ENCODE measurements at regions not wholly inside any gene's neighbourhood (a gene's known extent, or its start where the extent isn't known, plus 50 kb on each side); places are given as distances from the start of the nearest gene placed in this dataset.
A peak's percentile ranks its signal among the peaks of the same experiment; 100 is the strongest.

DNA sequence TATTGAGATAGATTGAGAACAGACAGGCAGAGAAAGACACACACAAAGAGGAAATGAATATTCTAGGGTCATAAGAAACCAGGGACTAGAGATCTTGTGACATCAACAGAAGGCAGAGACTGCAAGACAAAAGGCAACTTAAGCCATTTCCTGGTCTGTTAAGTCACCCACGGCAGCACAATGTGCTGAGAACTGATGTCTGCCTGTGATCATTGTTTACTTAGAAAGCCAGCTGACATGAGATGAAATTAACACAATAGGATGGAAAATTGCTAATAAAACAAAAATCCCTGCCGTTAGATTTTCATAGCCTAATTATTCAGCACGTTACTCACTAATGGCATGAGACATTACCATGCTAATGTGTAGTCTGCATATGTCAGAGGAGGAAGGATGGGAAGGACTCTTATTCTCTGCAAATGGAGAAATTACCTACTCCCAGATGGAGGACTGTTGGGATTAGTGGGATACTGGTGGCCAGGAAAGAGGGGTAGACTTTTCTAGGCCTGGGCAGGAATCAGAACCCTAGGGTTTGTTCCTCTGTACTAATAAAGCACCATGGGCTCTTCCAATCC is 191.3 kb upstream of the PODXL start:
- Histone ChIP-seq H3K4me3 (ENCODE audit: low read length in 2 of 2) (no peak overlapping the region), H3K9me3 (ENCODE audit: control insufficient read depth in 2 of 2, insufficient read depth in 1 of 2, low read length in 1 of 2) (no peaks in the 10 kb centered on the region), H3K27me3 (ENCODE audit: control insufficient read depth in 2 of 2, insufficient read depth in 1 of 2, low read length in 1 of 2) (no peaks in the 10 kb centered on the region), H3K4me1 (ENCODE audit: control insufficient read depth in 2 of 2, insufficient read depth in 2 of 2, low read length in 2 of 2) (no peaks in the 10 kb centered on the region), H3K27ac (ENCODE audit: low read depth in 1 of 2, low read length in 1 of 2) (no peak overlapping the region), H3K36me3 (ENCODE audit: control insufficient read depth in 2 of 2, insufficient read depth in 2 of 2, low read length in 1 of 2) (no peaks in the 10 kb centered on the region)
- no peak for DNase-seq (ENCODE audit: low read depth in 6 of 9, low spot score in 9 of 9)
- WGBS, result 29% methylated on average over 3 of the region's 3 CpGs

DNA sequence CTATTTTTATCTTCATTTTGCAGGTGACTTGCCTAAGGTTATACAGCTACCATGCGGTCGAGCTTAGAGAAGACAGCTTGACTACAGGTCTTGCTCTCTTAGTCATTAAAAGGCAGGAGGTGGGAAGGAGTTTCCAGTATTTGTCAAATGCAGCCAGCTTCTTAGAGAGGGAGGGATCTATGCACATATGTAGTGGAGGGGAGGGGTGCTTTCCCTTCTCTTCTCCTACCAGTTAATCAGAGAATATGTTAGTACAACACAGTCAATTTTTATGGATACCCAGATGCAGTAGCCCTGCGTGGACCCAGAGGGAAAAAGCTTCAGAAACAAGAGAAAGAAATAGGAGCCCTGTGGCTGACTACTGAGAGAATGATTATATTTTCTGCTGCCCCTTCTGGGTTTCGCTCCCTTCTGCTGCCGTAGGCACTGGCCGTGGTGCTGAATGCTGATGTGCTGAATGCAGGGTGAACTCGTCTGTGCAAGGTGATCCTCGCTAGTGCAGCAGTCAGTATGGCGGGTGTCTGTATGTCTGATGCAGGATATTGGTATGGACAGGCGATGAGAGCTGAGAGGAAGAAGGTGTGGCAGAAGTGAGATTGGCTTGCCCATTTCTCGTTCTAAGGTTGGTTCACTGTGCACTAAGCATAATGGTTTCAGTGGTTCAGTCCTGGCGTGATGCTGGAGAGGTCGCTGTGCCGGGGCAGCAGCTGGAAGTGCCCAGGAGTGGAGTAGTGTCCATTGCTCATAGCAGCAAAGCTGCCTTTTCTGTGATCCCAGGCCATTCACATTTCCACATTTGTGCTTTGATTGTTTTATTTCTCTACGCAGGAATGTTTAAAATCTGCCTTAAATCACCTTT is 189.2 kb upstream of the PODXL start:
- H3K4me3 ChIP-seq (ENCODE audit: low read length in 2 of 2), result no peak overlapping the region
- WGBS, result 50% methylated on average over 15 of the region's 15 CpGs
- peak in 4 of 9 donors; percentile 1 to 17 (median 10) for DNase-seq (ENCODE audit: low read depth in 6 of 9, low spot score in 9 of 9)
- H3K4me1 ChIP-seq (ENCODE audit: control insufficient read depth in 2 of 2, insufficient read depth in 2 of 2, low read length in 2 of 2), result no peaks in the 10 kb centered on the region
- no peaks in the 10 kb centered on the region for H3K9me3 ChIP-seq (ENCODE audit: control insufficient read depth in 2 of 2, insufficient read depth in 1 of 2, low read length in 1 of 2)
- H3K36me3 ChIP-seq (ENCODE audit: control insufficient read depth in 2 of 2, insufficient read depth in 2 of 2, low read length in 1 of 2), result no peaks in the 10 kb centered on the region
- H3K27ac ChIP-seq (ENCODE audit: low read depth in 1 of 2, low read length in 1 of 2), result no peak overlapping the region
- H3K27me3 ChIP-seq (ENCODE audit: control insufficient read depth in 2 of 2, insufficient read depth in 1 of 2, low read length in 1 of 2), result no peaks in the 10 kb centered on the region

GRCh38 chr7:131741446-131741845 is 185.0 kb upstream of the PODXL start:
- no peak overlapping the region for H3K27ac ChIP-seq (ENCODE audit: low read depth in 1 of 2, low read length in 1 of 2)
- H3K4me1 ChIP-seq (ENCODE audit: control insufficient read depth in 2 of 2, insufficient read depth in 2 of 2, low read length in 2 of 2), result no peaks in the 10 kb centered on the region
- DNase-seq (ENCODE audit: low read depth in 6 of 9, low spot score in 9 of 9), result no peak
- no peak overlapping the region for H3K4me3 ChIP-seq (ENCODE audit: low read length in 2 of 2)
- H3K36me3 ChIP-seq (ENCODE audit: control insufficient read depth in 2 of 2, insufficient read depth in 2 of 2, low read length in 1 of 2), result no peaks in the 10 kb centered on the region
- 84% methylated on average over 4 of the region's 4 CpGs for WGBS
- H3K9me3 ChIP-seq (ENCODE audit: control insufficient read depth in 2 of 2, insufficient read depth in 1 of 2, low read length in 1 of 2), result no peaks in the 10 kb centered on the region
- no peaks in the 10 kb centered on the region for H3K27me3 ChIP-seq (ENCODE audit: control insufficient read depth in 2 of 2, insufficient read depth in 1 of 2, low read length in 1 of 2)

- DNase-seq (ENCODE audit: low read depth in 6 of 9, low spot score in 9 of 9), result no peak
- Histone ChIP-seq H3K36me3 (ENCODE audit: control insufficient read depth in 2 of 2, insufficient read depth in 2 of 2, low read length in 1 of 2) (no peaks in the 10 kb centered on the region), H3K27me3 (ENCODE audit: control insufficient read depth in 2 of 2, insufficient read depth in 1 of 2, low read length in 1 of 2) (no peaks in the 10 kb centered on the region), H3K4me3 (ENCODE audit: low read length in 2 of 2) (no peak overlapping the region), H3K4me1 (ENCODE audit: control insufficient read depth in 2 of 2, insufficient read depth in 2 of 2, low read length in 2 of 2) (no peaks in the 10 kb centered on the region), H3K27ac (ENCODE audit: low read depth in 1 of 2, low read length in 1 of 2) (no peak overlapping the region), H3K9me3 (ENCODE audit: control insufficient read depth in 2 of 2, insufficient read depth in 1 of 2, low read length in 1 of 2) (no peaks in the 10 kb centered on the region)
- 71% methylated on average over 25 of the region's 25 CpGs for WGBS
These were observed 181.5 kb upstream of the PODXL start for GRCh38 chr7:131737746-131738465.

DNA sequence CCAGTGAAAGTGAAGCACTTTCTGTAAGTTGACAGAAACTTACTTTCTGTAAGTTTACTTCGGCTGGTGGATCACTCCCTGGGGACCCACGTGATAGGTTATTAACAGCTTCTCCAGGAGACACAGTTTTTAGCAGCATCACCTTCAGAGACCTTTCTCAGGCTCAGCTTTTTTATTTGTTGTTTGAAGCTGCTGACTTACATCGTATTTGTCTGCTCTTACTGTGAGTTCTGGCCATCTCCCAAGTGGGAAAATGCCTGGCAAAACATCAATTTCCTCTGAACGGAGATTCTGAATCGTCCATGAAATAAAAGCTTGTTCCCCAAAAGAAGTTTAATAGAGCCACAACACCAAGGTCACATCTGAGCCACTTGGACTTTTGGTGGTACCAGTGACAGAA is 178.7 kb upstream of the PODXL start:
- Histone ChIP-seq H3K9me3 (ENCODE audit: control insufficient read depth in 2 of 2, insufficient read depth in 1 of 2, low read length in 1 of 2) (no peaks in the 10 kb centered on the region), H3K4me1 (ENCODE audit: control insufficient read depth in 2 of 2, insufficient read depth in 2 of 2, low read length in 2 of 2) (no peaks in the 10 kb centered on the region), H3K27me3 (ENCODE audit: control insufficient read depth in 2 of 2, insufficient read depth in 1 of 2, low read length in 1 of 2) (no peaks in the 10 kb centered on the region), H3K36me3 (ENCODE audit: control insufficient read depth in 2 of 2, insufficient read depth in 2 of 2, low read length in 1 of 2) (no peaks in the 10 kb centered on the region), H3K4me3 (ENCODE audit: low read length in 2 of 2) (no peak overlapping the region), H3K27ac (ENCODE audit: low read depth in 1 of 2, low read length in 1 of 2) (no peak overlapping the region)
- DNase-seq (ENCODE audit: low read depth in 6 of 9, low spot score in 9 of 9), result no peak
- 84% methylated on average over 5 of the region's 5 CpGs for WGBS

GRCh38 chr7:131733604-131734003 is 177.2 kb upstream of the PODXL start:
- Histone ChIP-seq H3K27me3 (ENCODE audit: control insufficient read depth in 2 of 2, insufficient read depth in 1 of 2, low read length in 1 of 2) (no peaks in the 10 kb centered on the region), H3K4me3 (ENCODE audit: low read length in 2 of 2) (no peak overlapping the region), H3K27ac (ENCODE audit: low read depth in 1 of 2, low read length in 1 of 2) (no peak overlapping the region), H3K36me3 (ENCODE audit: control insufficient read depth in 2 of 2, insufficient read depth in 2 of 2, low read length in 1 of 2) (no peaks in the 10 kb centered on the region), H3K4me1 (ENCODE audit: control insufficient read depth in 2 of 2, insufficient read depth in 2 of 2, low read length in 2 of 2) (no peaks in the 10 kb centered on the region), H3K9me3 (ENCODE audit: control insufficient read depth in 2 of 2, insufficient read depth in 1 of 2, low read length in 1 of 2) (peaks cover 0 to 2% of the 10 kb centered on the region in 2 donors)
- whole genome bisulfite sequencing, result 61% methylated on average over 6 of the region's 6 CpGs
- DNase-seq (ENCODE audit: low read depth in 6 of 9, low spot score in 9 of 9), result no peak

DNA sequence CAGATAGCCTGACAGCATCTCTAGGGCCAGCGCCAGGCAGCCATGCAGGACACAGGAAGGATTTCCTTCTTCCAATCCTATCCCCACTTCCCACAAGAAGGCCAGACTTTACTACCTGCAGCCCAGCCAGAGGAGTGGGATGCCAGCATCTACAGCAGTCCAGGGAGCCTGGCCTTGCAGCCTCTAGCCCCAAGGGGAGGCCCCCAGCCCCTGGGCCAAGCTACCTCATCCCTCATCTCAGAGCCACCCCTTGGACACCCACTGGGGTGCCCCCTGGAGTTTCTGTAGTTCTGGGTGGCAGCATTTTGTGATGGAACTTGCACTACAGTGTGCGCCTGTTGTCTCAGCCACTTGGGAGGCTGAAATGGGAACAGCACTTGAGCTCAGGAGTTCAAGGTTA is 170.8 kb upstream of the PODXL start:
- Histone ChIP-seq H3K36me3 (ENCODE audit: control insufficient read depth in 2 of 2, insufficient read depth in 2 of 2, low read length in 1 of 2) (no peaks in the 10 kb centered on the region), H3K4me1 (ENCODE audit: control insufficient read depth in 2 of 2, insufficient read depth in 2 of 2, low read length in 2 of 2) (no peaks in the 10 kb centered on the region), H3K9me3 (ENCODE audit: control insufficient read depth in 2 of 2, insufficient read depth in 1 of 2, low read length in 1 of 2) (peaks cover 0 to 2% of the 10 kb centered on the region in 2 donors), H3K4me3 (ENCODE audit: low read length in 2 of 2) (no peak overlapping the region), H3K27me3 (ENCODE audit: control insufficient read depth in 2 of 2, insufficient read depth in 1 of 2, low read length in 1 of 2) (no peaks in the 10 kb centered on the region), H3K27ac (ENCODE audit: low read depth in 1 of 2, low read length in 1 of 2) (no peak overlapping the region)
- no peak for DNase-seq (ENCODE audit: low read depth in 6 of 9, low spot score in 9 of 9)
- 91% methylated on average over 2 of the region's 2 CpGs for WGBS

DNA sequence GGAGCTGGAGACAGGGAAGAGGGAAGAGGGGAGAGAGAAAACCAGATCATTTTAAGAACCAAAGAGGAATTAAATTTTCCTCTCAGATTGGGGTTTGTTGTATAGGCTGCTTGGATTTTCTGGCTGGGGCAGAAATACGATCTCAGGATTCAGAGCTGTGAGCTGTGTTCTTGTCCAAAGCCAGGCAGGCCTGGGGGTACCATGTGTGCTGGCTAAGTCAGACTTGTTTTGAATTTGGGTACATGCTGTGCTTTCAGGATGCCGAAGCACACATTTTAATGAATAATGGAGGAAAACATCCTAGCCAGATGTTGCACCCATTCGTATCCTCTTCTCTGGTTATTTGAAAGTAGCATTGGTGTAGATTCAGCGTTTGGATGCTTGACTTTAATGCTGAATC is 170.3 kb upstream of the PODXL start:
- no peak overlapping the region for H3K4me3 ChIP-seq (ENCODE audit: low read length in 2 of 2)
- no peak overlapping the region for H3K27ac ChIP-seq (ENCODE audit: low read depth in 1 of 2, low read length in 1 of 2)
- no peak for DNase-seq (ENCODE audit: low read depth in 6 of 9, low spot score in 9 of 9)
- peaks cover 0 to 2% of the 10 kb centered on the region in 2 donors for H3K9me3 ChIP-seq (ENCODE audit: control insufficient read depth in 2 of 2, insufficient read depth in 1 of 2, low read length in 1 of 2)
- no peaks in the 10 kb centered on the region for H3K27me3 ChIP-seq (ENCODE audit: control insufficient read depth in 2 of 2, insufficient read depth in 1 of 2, low read length in 1 of 2)
- H3K4me1 ChIP-seq (ENCODE audit: control insufficient read depth in 2 of 2, insufficient read depth in 2 of 2, low read length in 2 of 2), result no peaks in the 10 kb centered on the region
- no peaks in the 10 kb centered on the region for H3K36me3 ChIP-seq (ENCODE audit: control insufficient read depth in 2 of 2, insufficient read depth in 2 of 2, low read length in 1 of 2)
- 90% methylated on average over 4 of the region's 4 CpGs for WGBS

DNA sequence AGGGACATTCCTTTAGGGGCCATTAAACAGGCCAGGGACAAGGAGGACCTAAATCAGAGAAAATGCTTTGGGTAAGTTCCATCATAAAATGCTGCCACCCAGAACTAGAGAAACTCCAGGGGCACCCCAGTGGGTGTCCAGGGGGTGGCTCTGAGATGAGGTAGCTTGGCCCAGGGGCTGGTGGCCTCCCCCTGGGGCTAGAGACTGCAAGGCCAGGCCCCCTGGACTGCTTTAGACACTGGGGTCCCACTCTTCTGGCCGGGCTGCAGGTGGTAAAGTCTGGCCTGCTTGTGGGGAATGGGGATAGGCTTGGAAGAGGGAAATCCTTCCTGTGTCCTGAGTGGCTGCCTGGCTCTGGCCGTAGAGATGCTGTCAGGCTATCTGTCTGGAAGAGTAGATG is 169.6 kb upstream of the PODXL start:
- no peak for DNase-seq (ENCODE audit: low read depth in 6 of 9, low spot score in 9 of 9)
- 72% methylated on average over 2 of the region's 2 CpGs for WGBS

More for the DNA sequence above, 169.6 kb upstream of the PODXL start:
- Histone ChIP-seq H3K27me3 (ENCODE audit: control insufficient read depth in 2 of 2, insufficient read depth in 1 of 2, low read length in 1 of 2) (no peaks in the 10 kb centered on the region), H3K27ac (ENCODE audit: low read depth in 1 of 2, low read length in 1 of 2) (no peak overlapping the region), H3K36me3 (ENCODE audit: control insufficient read depth in 2 of 2, insufficient read depth in 2 of 2, low read length in 1 of 2) (no peaks in the 10 kb centered on the region), H3K4me3 (ENCODE audit: low read length in 2 of 2) (no peak overlapping the region), H3K4me1 (ENCODE audit: control insufficient read depth in 2 of 2, insufficient read depth in 2 of 2, low read length in 2 of 2) (no peaks in the 10 kb centered on the region), H3K9me3 (ENCODE audit: control insufficient read depth in 2 of 2, insufficient read depth in 1 of 2, low read length in 1 of 2) (peaks cover 0 to 2% of the 10 kb centered on the region in 2 donors)
